SK-N-MC (cell line): ENCODE measurements at regions not wholly inside any gene's neighbourhood (a gene's known extent, or its start where the extent isn't known, plus 50 kb on each side); places are given as distances from the start of the nearest gene placed in this dataset.

Experiments used
- EZH2 ChIP-seq: fragments of 200-600 bp; sonication (generic); IDR thresholded peaks from one replicate; pipeline ENCODE4 v1.6.1; 2017; ENCODE audit warnings: antibody characterized with exemption
- FOXP2 ChIP-seq: optimal IDR thresholded peaks from 2 replicates; pipeline ENCODE3; 2011; ENCODE audit warnings: mild to moderate bottlenecking, moderate library complexity; ENCODE audit not compliant: insufficient read depth; ENCODE audit errors: extremely low read length, control extremely low read depth
- POLR2AphosphoS5 ChIP-seq: IDR thresholded peaks from 2 replicates; pipeline ENCODE4 v1.6.1; 2012; ENCODE audit warnings: mild to moderate bottlenecking, low read depth, low read length, borderline replicate concordance

DNA sequence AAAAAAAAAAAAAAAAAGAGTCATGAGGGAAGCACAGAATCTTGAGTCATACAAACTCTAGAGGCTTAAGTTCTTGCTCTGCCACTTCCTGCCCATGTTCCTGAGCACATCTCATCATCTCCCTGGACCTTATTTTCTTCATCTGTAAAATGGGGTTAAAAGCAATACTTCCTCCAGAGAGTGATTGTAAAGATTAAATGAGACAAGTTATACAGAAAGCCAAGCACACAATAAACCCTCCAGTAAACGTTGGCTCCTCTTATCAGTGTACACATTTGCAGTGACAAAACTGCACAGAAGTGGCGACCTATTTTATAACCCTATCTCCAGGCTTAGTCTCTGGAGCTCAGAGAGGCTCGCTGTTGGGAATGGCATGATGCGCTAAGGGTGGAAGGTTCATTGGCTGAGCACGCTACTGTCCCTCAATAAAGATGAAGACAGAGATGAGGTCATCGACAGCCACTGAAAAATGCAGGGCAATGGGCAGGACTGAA, 82.1 kb downstream of the RRAGC start:
- TF ChIP-seq POLR2AphosphoS5: no peak
- no peak for TF ChIP-seq EZH2
- no peak for TF ChIP-seq FOXP2
